ENCODE measurements at regions not wholly inside any gene's neighbourhood (a gene's known extent, or its start where the extent isn't known, plus 50 kb on each side); places are given as distances from the start of the nearest gene placed in this dataset.
A peak's percentile ranks its signal among the peaks of the same experiment; 100 is the strongest.

DNA sequence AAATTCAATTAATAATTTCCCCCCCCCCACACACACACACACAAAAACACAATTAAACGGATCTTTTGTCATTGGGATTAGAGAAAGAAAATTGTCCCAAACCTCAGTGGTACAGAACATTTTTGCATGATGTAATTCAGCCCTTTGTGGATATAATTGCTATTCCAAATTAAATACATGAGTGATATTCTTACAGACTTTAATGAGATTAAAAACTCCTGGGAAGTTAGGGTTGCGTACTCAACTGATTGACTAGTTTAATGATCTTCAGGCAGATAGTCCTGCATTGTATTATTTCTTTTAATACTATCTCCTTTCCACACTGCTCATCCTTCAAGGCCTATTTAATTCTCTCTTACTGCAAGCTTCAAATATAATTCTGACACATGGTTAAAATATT, 711.8 kb upstream of the LRFN5 start:
- TF ChIP-seq, protein P1, sequence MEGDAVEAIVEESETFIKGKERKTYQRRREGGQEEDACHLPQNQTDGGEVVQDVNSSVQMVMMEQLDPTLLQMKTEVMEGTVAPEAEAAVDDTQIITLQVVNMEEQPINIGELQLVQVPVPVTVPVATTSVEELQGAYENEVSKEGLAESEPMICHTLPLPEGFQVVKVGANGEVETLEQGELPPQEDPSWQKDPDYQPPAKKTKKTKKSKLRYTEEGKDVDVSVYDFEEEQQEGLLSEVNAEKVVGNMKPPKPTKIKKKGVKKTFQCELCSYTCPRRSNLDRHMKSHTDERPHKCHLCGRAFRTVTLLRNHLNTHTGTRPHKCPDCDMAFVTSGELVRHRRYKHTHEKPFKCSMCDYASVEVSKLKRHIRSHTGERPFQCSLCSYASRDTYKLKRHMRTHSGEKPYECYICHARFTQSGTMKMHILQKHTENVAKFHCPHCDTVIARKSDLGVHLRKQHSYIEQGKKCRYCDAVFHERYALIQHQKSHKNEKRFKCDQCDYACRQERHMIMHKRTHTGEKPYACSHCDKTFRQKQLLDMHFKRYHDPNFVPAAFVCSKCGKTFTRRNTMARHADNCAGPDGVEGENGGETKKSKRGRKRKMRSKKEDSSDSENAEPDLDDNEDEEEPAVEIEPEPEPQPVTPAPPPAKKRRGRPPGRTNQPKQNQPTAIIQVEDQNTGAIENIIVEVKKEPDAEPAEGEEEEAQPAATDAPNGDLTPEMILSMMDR (IDR thresholded peaks at IDR 0.05; ENCODE audit: control insufficient read depth, extremely low read depth, insufficient read depth), result no peak
- H3K4me3 ChIP-seq (ENCODE audit: low read depth, low read length), result no peak overlapping the region
- DNase-seq (ENCODE audit: low read depth), result no peak

GRCh38 chr14:40889126-40889525, 717.5 kb upstream of the LRFN5 start:
- TF ChIP-seq, protein P1 (IDR thresholded peaks at IDR 0.05; ENCODE audit: control insufficient read depth, extremely low read depth, insufficient read depth), result no peak
- no peak for DNase-seq (ENCODE audit: low read depth)
- H3K4me3 ChIP-seq (ENCODE audit: low read depth, low read length), result no peak overlapping the region

GRCh38 chr14:40887912-40888311, 718.8 kb upstream of the LRFN5 start:
- no peak for DNase-seq (ENCODE audit: low read depth)
- H3K4me3 ChIP-seq (ENCODE audit: low read depth, low read length), result no peak overlapping the region
- TF ChIP-seq, protein P1 (IDR thresholded peaks at IDR 0.05; ENCODE audit: control insufficient read depth, extremely low read depth, insufficient read depth), result no peak

DNA sequence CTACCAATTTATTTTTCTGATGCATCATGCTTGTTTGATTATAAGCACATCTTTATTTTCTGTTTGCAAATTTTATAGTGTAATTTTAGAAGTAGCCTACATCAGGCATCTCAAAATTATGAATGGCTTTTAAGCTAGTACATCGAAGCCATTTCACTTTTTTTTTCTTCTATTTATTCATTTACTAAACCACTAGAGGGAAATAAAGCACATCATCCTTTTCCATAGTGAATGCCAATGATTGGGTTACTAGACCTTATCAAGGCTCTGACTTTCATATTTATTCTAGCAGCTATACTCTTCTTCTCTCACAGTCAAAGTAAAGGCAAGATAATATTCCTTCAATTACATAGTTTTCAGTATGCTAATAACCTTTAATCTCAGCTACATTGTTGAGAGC, 736.4 kb upstream of the LRFN5 start:
- no peak for DNase-seq (ENCODE audit: low read depth)
- TF ChIP-seq, protein P1 (IDR thresholded peaks at IDR 0.05; ENCODE audit: control insufficient read depth, extremely low read depth, insufficient read depth), result 0 out of 2 replicates have a peak, but pooled peaks have one; percentile 20
- no peak overlapping the region for H3K4me3 ChIP-seq (ENCODE audit: low read depth, low read length)

DNA sequence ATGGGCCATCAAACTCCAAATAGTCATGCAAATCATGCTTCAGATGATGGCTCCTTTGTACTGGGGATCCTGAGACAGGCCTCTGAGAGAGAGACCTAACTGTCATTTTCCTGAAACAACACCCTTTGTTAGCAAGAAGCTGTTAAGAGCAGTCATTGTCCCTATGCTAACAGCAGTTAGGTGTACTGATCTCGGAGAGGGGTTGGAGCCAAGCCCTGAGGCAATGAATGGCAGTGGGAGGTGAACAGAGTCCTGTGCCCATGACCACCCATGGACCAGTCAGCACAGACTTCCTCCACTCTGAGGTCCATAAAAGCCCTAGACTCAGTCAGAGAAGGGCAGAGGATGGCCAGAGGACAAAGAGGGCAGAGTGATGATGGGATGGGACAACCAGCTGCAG, 747.6 kb upstream of the LRFN5 start:
- no peak for DNase-seq (ENCODE audit: low read depth)
- TF ChIP-seq, protein P1 (IDR thresholded peaks at IDR 0.05; ENCODE audit: control insufficient read depth, extremely low read depth, insufficient read depth), result no peak
- no peak overlapping the region for H3K4me3 ChIP-seq (ENCODE audit: low read depth, low read length)

DNA sequence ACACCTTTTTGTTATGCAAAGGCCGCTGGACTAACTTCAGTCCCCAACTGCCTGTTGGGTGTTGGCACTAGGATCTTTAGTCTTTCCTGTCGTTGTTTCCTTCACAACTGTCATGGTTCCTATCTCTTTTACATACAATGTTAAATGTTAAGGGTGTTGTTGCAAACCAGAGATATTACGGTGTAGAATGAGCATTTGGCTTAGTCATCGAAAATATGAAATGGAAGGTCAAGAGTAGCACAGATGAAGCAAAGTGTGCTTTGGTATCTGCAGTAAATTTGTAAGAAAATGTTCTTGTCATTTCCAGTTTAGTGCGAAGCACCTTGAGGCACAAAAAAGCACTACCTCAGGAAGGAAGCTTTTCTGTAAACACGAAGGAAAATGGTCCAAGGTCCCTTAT, 751.3 kb upstream of the LRFN5 start:
- H3K4me3 ChIP-seq (ENCODE audit: low read depth, low read length), result no peak overlapping the region
- TF ChIP-seq, protein P1 (IDR thresholded peaks at IDR 0.05; ENCODE audit: control insufficient read depth, extremely low read depth, insufficient read depth), result no peak
- DNase-seq (ENCODE audit: low read depth), result no peak

GRCh38 chr14:40850191-40850590, 756.5 kb upstream of the LRFN5 start:
- DNase-seq (ENCODE audit: low read depth), result no peak
- no peak overlapping the region for H3K4me3 ChIP-seq (ENCODE audit: low read depth, low read length)
- TF ChIP-seq, protein P1 (IDR thresholded peaks at IDR 0.05; ENCODE audit: control insufficient read depth, extremely low read depth, insufficient read depth), result no peak

Measured in LNCaP clone FGC (cell line).